Lower leg skin (tissue), 3 donors: ENCODE measurements at regions not wholly inside any gene's neighbourhood (a gene's known extent, or its start where the extent isn't known, plus 50 kb on each side); places are given as distances from the start of the nearest gene placed in this dataset.

Experiments used
- POLR2A ChIP-seq, 2 donors: fragments of 450-650 bp; IDR thresholded peaks; one replicate each; pipeline ENCODE4 v1.6.1; 2016 to 2017; ENCODE audit warnings: antibody characterized with exemption in 2 of 2, mild to moderate bottlenecking in 1 of 2, moderate library complexity in 1 of 2
- TF ChIP-seq, protein P1 (sequence below), 3 donors: fragments of 450-650 bp; IDR thresholded peaks; one replicate each; pipeline ENCODE4 v1.5.1; 2016; ENCODE audit warnings: antibody characterized with exemption in 3 of 3, mild to moderate bottlenecking in 3 of 3, moderate library complexity in 2 of 3

- no peak for TF ChIP-seq POLR2A (IDR thresholded peaks at IDR 0.05)
- TF ChIP-seq, protein P1, sequence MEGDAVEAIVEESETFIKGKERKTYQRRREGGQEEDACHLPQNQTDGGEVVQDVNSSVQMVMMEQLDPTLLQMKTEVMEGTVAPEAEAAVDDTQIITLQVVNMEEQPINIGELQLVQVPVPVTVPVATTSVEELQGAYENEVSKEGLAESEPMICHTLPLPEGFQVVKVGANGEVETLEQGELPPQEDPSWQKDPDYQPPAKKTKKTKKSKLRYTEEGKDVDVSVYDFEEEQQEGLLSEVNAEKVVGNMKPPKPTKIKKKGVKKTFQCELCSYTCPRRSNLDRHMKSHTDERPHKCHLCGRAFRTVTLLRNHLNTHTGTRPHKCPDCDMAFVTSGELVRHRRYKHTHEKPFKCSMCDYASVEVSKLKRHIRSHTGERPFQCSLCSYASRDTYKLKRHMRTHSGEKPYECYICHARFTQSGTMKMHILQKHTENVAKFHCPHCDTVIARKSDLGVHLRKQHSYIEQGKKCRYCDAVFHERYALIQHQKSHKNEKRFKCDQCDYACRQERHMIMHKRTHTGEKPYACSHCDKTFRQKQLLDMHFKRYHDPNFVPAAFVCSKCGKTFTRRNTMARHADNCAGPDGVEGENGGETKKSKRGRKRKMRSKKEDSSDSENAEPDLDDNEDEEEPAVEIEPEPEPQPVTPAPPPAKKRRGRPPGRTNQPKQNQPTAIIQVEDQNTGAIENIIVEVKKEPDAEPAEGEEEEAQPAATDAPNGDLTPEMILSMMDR (IDR thresholded peaks at IDR 0.05) = no peak
Observed at GRCh38 chr16:86818671-86819532, 240.6 kb downstream of the FOXL1 start.
